IMR-90 (cell line): ENCODE measurements at regions not wholly inside any gene's neighbourhood (a gene's known extent, or its start where the extent isn't known, plus 50 kb on each side); places are given as distances from the start of the nearest gene placed in this dataset.

Experiments
- ATAC-seq: fragments of 200-7000 bp; cut with Tn5 transposase; 2 replicates; pipeline ENCODE4 v1.9.1; 2020; ENCODE audit warnings: low read depth, mild to moderate bottlenecking, moderate library complexity
- BruUV-seq: library from RNA; stranded (reverse); fragments of 400-500 nt; replicated peaks from 2 replicates; lab custom pipeline; 2021; lab: Mats Ljungman, UMichigan
- CTCF ChIA-PET: fragments of 300-600 bp; formaldehyde crosslinking; extraction: SDS; loops from one replicate; lab custom pipeline; 2021; ENCODE audit warnings: antibody characterized with exemption; lab: Yijun Ruan, JAX
- POLR2A ChIA-PET: fragments of 300-600 bp; sonication (Branson Sonifier 250); formaldehyde crosslinking; loops from one replicate; lab custom pipeline; 2022; ENCODE audit warnings: antibody characterized with exemption; ENCODE audit not compliant: unreplicated experiment; lab: Charles Lee
- DNase-seq: peaks from one replicate; pipeline ENCODE4 v3.0.0; 2013
- H2AFZ ChIP-seq: replicated peaks from 2 replicates; pipeline ENCODE3; 2013; ENCODE audit warnings: low read length, mild to moderate bottlenecking; ENCODE audit not compliant: poor library complexity
- H2AK5ac ChIP-seq: 2 replicates; pipeline ENCODE4 v1.6.1; 2013; ENCODE audit warnings: low read depth, low read length, inconsistent platforms
- H2AK9ac ChIP-seq: replicated peaks from 2 replicates; pipeline ENCODE3; 2013; ENCODE audit warnings: mild to moderate bottlenecking, low read depth, low read length, moderate library complexity; ENCODE audit not compliant: poor library complexity
- H2BK120ac ChIP-seq: 2 replicates; pipeline ENCODE4 v1.6.1; 2013; ENCODE audit warnings: low read depth, low read length, inconsistent platforms
- H2BK15ac ChIP-seq: 3 replicates; pipeline ENCODE4 v1.6.1; 2013; ENCODE audit warnings: low read depth, low read length, inconsistent platforms
- H2BK20ac ChIP-seq: 2 replicates; pipeline ENCODE4 v1.6.1; 2013; ENCODE audit warnings: low read depth, mild to moderate bottlenecking, inconsistent platforms, low read length, moderate library complexity
- H2BK5ac ChIP-seq: 2 replicates; pipeline ENCODE4 v1.6.1; 2013; ENCODE audit warnings: mild to moderate bottlenecking, low read depth, low read length, inconsistent platforms; ENCODE audit not compliant: poor library complexity, severe bottlenecking
- H3K14ac ChIP-seq: replicated peaks from 2 replicates; pipeline ENCODE4 v1.6.1; 2013; ENCODE audit warnings: low read depth, low read length, inconsistent platforms
- H3K18ac ChIP-seq: 2 replicates; pipeline ENCODE4 v1.6.1; 2013; ENCODE audit warnings: low read depth, low read length, control low read depth
- H3K23ac ChIP-seq: 2 replicates; pipeline ENCODE4 v1.6.1; 2013; ENCODE audit warnings: low read depth, low read length, inconsistent platforms
- H3K27ac ChIP-seq: 2 replicates; pipeline ENCODE4 v1.5.1; 2013; ENCODE audit warnings: mild to moderate bottlenecking, control low read depth, low read length; ENCODE audit not compliant: insufficient read depth
- H3K27me3 ChIP-seq: 2 replicates; pipeline ENCODE4 v1.6.1; 2013; ENCODE audit warnings: low read length; ENCODE audit not compliant: control insufficient read depth, insufficient read depth
- H3K36me3 ChIP-seq: 2 replicates; pipeline ENCODE4 v1.6.1; 2013; ENCODE audit warnings: low read length, mixed read lengths; ENCODE audit not compliant: control insufficient read depth, insufficient read depth
- H3K4ac ChIP-seq: 2 replicates; pipeline ENCODE4 v1.6.1; 2013; ENCODE audit warnings: low read depth, low read length, inconsistent platforms
- H3K4me1 ChIP-seq: 2 replicates; pipeline ENCODE4 v1.6.1; 2013; ENCODE audit warnings: low read length, mixed read lengths; ENCODE audit not compliant: control insufficient read depth, insufficient read depth
- H3K4me2 ChIP-seq: 2 replicates; pipeline ENCODE4 v1.6.1; 2013; ENCODE audit warnings: low read depth, mild to moderate bottlenecking, control low read depth, low read length, moderate library complexity
- H3K4me3 ChIP-seq: 2 replicates; pipeline ENCODE4 v1.5.1; 2013; ENCODE audit warnings: low read depth, mild to moderate bottlenecking, control low read depth, low read length, moderate library complexity; ENCODE audit not compliant: insufficient read depth
- H3K56ac ChIP-seq: 2 replicates; pipeline ENCODE4 v1.6.1; 2013; ENCODE audit warnings: low read length, inconsistent platforms; ENCODE audit not compliant: insufficient read depth; ENCODE audit errors: extremely low read depth
- H3K79me1 ChIP-seq, 2 experiments: 2 replicates each; pipeline ENCODE4 v1.6.1; 2013; ENCODE audit warnings: low read length in 2 of 2, inconsistent platforms in 1 of 2, low read depth in 1 of 2
- H3K9ac ChIP-seq: 2 replicates; pipeline ENCODE4 v1.6.1; 2013; ENCODE audit warnings: low read depth, low read length, control low read depth
- H3K9me1 ChIP-seq: 2 replicates; pipeline ENCODE4 v1.6.1; 2013; ENCODE audit warnings: low read length, inconsistent platforms; ENCODE audit not compliant: insufficient read depth
- H3K9me3 ChIP-seq: 2 replicates; pipeline ENCODE4 v1.6.1; 2013; ENCODE audit warnings: low read length; ENCODE audit not compliant: control insufficient read depth, insufficient read depth
- H4K20me1 ChIP-seq: 2 replicates; pipeline ENCODE4 v1.6.1; 2013; ENCODE audit warnings: low read length, inconsistent platforms; ENCODE audit not compliant: insufficient read depth
- H4K5ac ChIP-seq: 2 replicates; pipeline ENCODE4 v1.6.1; 2013; ENCODE audit warnings: mild to moderate bottlenecking, low read depth, low read length, control low read depth
- H4K8ac ChIP-seq, 2 experiments: 2 replicates each; pipeline ENCODE4 v1.6.1; 2013; ENCODE audit warnings: low read depth in 2 of 2, low read length in 2 of 2, control low read depth in 1 of 2, inconsistent platforms in 1 of 2
- H4K91ac ChIP-seq: 2 replicates; pipeline ENCODE4 v1.6.1; 2013; ENCODE audit warnings: low read depth, low read length, inconsistent platforms; ENCODE audit not compliant: insufficient read depth
- CEBPB ChIP-seq: IDR thresholded peaks from 2 replicates; pipeline ENCODE4 v1.6.1; 2012; ENCODE audit warnings: low read depth, low read length, improper control_type of control experiment
- CHD1 ChIP-seq: IDR thresholded peaks from 2 replicates; pipeline ENCODE4 v1.6.1; 2012; ENCODE audit warnings: low read depth, low read length, improper control_type of control experiment
- MAFK ChIP-seq: IDR thresholded peaks from 2 replicates; pipeline ENCODE4 v1.6.1; 2012; ENCODE audit warnings: low read depth, low read length, improper control_type of control experiment
- POLR2A ChIP-seq: IDR thresholded peaks from 2 replicates; pipeline ENCODE4 v1.6.1; 2012; ENCODE audit warnings: mild to moderate bottlenecking, low read depth, low read length
- RCOR1 ChIP-seq: IDR thresholded peaks from 2 replicates; pipeline ENCODE4 v1.6.1; 2012; ENCODE audit warnings: mild to moderate bottlenecking, low read length, improper control_type of control experiment; ENCODE audit not compliant: insufficient replicate concordance
- RFX5 ChIP-seq: IDR thresholded peaks from 2 replicates; pipeline ENCODE4 v1.8.0; 2012; ENCODE audit warnings: low read depth, mild to moderate bottlenecking, low read length, moderate library complexity
- WGBS, 2 experiments: methylation state at CpG; one replicate each; pipeline versions ENCODE4 v1.1.5 to v1.1.7; 2013; ENCODE audit warnings: missing lambda C conversion rate in 2 of 2; ENCODE audit not compliant: insufficient read length in 1 of 2; ENCODE audit errors: extremely low coverage in 2 of 2; 5-methylcytosine and 5-hydroxymethylcytosine counted together
- dilution Hi-C: fragments of 300-500 bp; cut with HindIII; formaldehyde crosslinking; loops from one replicate; pipeline ENCODE4 v1.14.3; 2018; ENCODE audit warnings: low sequenced_read_pairs; ENCODE audit not compliant: unreplicated experiment
- in situ Hi-C: fragments of 300-500 bp; cut with MboI; formaldehyde crosslinking; loops from 3 replicates; pipeline ENCODE4 v1.14.3; 2019; ENCODE audit warnings: low sequenced_read_pairs, inconsistent platforms, mixed read lengths
- intact Hi-C: fragments of 100-400 bp; cut with micrococcal nuclease; formaldehyde crosslinking; loops from 2 replicates; pipeline ENCODE4 v1.10.0; 2022
- TF ChIP-seq, protein P1 (sequence below): conservative IDR thresholded peaks from 2 replicates; pipeline ENCODE4 v1.5.1; 2012; ENCODE audit warnings: mild to moderate bottlenecking, low read depth, low read length, improper control_type of control experiment

DNA sequence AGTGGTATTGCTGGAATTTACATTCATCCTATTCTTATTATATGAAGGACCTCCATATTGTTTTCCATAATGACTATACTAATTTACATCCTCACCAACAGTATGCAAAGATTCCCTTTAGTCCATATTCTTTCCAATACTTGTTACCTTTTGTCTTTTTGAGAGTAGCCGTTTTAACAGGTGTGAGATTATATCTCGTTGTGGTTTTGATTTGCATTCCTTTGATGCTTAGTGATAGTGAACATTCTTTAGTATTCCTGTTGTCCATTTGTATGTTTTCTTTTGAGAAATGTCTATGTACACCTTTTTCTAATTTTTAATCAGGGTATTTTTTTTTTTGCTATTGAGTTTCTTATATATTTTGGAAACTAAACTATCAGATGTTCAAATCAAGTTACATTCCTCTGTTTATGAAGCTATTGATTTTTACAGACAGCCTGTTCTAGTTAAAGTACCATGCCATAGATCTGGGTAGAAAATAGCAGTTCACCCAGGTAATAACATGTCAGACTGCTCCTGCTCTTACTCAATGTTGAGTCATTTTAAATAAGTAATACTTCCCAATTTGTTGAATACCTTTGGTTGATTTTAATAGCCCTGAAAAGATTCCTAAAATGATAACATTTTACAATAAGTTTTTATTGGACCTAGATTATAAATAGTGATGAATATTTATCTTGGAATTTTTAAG lies 1108.7 kb downstream of the NCAM2 start:
- Histone ChIP-seq H2BK20ac (no peak overlapping the region), H3K79me1 (no peaks in the 10 kb centered on the region), H3K9me1 (no peaks in the 10 kb centered on the region), H3K27ac (no peak overlapping the region), H2BK120ac (no peak overlapping the region), H3K14ac (no peak overlapping the region), H3K4ac (no peak overlapping the region), H2AFZ (no peak overlapping the region), H4K20me1 (no peaks in the 10 kb centered on the region), H3K4me3 (no peak overlapping the region), H4K8ac (no peak overlapping the region), H4K91ac (no peak overlapping the region), H2AK5ac (no peak overlapping the region), H3K27me3 (no peaks in the 10 kb centered on the region), H3K23ac (no peak overlapping the region), H2BK5ac (no peak overlapping the region), H4K5ac (no peak overlapping the region), H3K18ac (no peak overlapping the region), H3K9ac (no peak overlapping the region), H2AK9ac (no peak overlapping the region), H2BK15ac (no peak overlapping the region), H3K36me3 (no peaks in the 10 kb centered on the region), H3K4me1 (no peaks in the 10 kb centered on the region), H3K56ac (no peak overlapping the region), H3K9me3 (no peaks in the 10 kb centered on the region), H3K4me2 (no peak overlapping the region)
- in situ Hi-C loops (no loop called here), intact Hi-C loops (no loop called here), dilution Hi-C loops (no loop called here)
- no TSS peak for BruUV-seq
- no peak for TF ChIP-seq RCOR1
- TF ChIP-seq CHD1 = no peak
- TF ChIP-seq MAFK = no peak
- TF ChIP-seq POLR2A = no peak
- no peak for TF ChIP-seq CEBPB
- TF ChIP-seq, protein P1, sequence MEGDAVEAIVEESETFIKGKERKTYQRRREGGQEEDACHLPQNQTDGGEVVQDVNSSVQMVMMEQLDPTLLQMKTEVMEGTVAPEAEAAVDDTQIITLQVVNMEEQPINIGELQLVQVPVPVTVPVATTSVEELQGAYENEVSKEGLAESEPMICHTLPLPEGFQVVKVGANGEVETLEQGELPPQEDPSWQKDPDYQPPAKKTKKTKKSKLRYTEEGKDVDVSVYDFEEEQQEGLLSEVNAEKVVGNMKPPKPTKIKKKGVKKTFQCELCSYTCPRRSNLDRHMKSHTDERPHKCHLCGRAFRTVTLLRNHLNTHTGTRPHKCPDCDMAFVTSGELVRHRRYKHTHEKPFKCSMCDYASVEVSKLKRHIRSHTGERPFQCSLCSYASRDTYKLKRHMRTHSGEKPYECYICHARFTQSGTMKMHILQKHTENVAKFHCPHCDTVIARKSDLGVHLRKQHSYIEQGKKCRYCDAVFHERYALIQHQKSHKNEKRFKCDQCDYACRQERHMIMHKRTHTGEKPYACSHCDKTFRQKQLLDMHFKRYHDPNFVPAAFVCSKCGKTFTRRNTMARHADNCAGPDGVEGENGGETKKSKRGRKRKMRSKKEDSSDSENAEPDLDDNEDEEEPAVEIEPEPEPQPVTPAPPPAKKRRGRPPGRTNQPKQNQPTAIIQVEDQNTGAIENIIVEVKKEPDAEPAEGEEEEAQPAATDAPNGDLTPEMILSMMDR = no peak
- no peak for TF ChIP-seq RFX5
- ATAC-seq = no peak
- WGBS, 2 experiments = no CpG with 5 or more reads among the region's 2 CpGs
- no peak for DNase-seq
- ChIA-PET POLR2A (no interaction called here), CTCF (no interaction called here)
